ENCODE measurements at regions not wholly inside any gene's neighbourhood (a gene's known extent, or its start where the extent isn't known, plus 50 kb on each side); places are given as distances from the start of the nearest gene placed in this dataset.

GRCh38 chr18:43506935-43507334 is 229.6 kb upstream of the SYT4 start:
- no peak overlapping the region for H3K27ac Mint-ChIP-seq (ENCODE audit: unreplicated experiment)
- H3K27me3 ChIP-seq (ENCODE audit: insufficient read depth, low read length) = no peaks in the 10 kb centered on the region
- no peaks in the 10 kb centered on the region for H3K36me3 Mint-ChIP-seq (ENCODE audit: low read depth, unreplicated experiment)
- H3K79me2 ChIP-seq (ENCODE audit: insufficient read depth, low read length) = no peaks in the 10 kb centered on the region
- H3K9me3 Mint-ChIP-seq (ENCODE audit: unreplicated experiment) = peaks cover 28% of the 10 kb centered on the region
- peaks cover 10% of the 10 kb centered on the region for H3K9me3 ChIP-seq (ENCODE audit: insufficient read depth, low read depth, low read length)
- no peak overlapping the region for H3K4me3 ChIP-seq (ENCODE audit: insufficient read depth, low read depth, low read length)
- H3K4me3 Mint-ChIP-seq (ENCODE audit: unreplicated experiment) = no peak overlapping the region
- no peak overlapping the region for H3K9ac ChIP-seq (ENCODE audit: low read length)
- no peak overlapping the region for H3K4me2 ChIP-seq (ENCODE audit: low read length)
- H3K27ac ChIP-seq (ENCODE audit: low read depth, low read length) = no peak overlapping the region
- TF ChIP-seq CTCF (IDR thresholded peaks at IDR 0.05; ENCODE audit: insufficient read depth, low read depth, low read length) (no peak), EZH2 (IDR thresholded peaks at IDR 0.05; ENCODE audit: insufficient read depth, low read length) (no peak)
- no peaks in the 10 kb centered on the region for H3K4me1 ChIP-seq (ENCODE audit: insufficient read depth, low read length)
- no peaks in the 10 kb centered on the region for H3K27me3 Mint-ChIP-seq (ENCODE audit: low read depth, unreplicated experiment)
- DNase-seq (ENCODE audit: low read depth) = no peak
- H3K4me1 Mint-ChIP-seq (ENCODE audit: low read depth, unreplicated experiment) = no peaks in the 10 kb centered on the region
- H4K20me1 ChIP-seq (ENCODE audit: insufficient read depth, low read length) = no peaks in the 10 kb centered on the region
- H3K36me3 ChIP-seq (ENCODE audit: insufficient read depth, low read length) = no peaks in the 10 kb centered on the region
- no peak for FAIRE-seq
- H2AFZ ChIP-seq (ENCODE audit: low read depth, low read length) = no peak overlapping the region

GRCh38 chr18:43507842-43508481 is 230.7 kb upstream of the SYT4 start:
- Mint-ChIP-seq H3K4me1 (ENCODE audit: low read depth, unreplicated experiment) (no peaks in the 10 kb centered on the region), H3K36me3 (ENCODE audit: low read depth, unreplicated experiment) (no peaks in the 10 kb centered on the region), H3K4me3 (ENCODE audit: unreplicated experiment) (no peak overlapping the region), H3K9me3 (ENCODE audit: unreplicated experiment) (peaks cover 29% of the 10 kb centered on the region), H3K27me3 (ENCODE audit: low read depth, unreplicated experiment) (no peaks in the 10 kb centered on the region), H3K27ac (ENCODE audit: unreplicated experiment) (no peak overlapping the region)
- Histone ChIP-seq H3K4me1 (ENCODE audit: insufficient read depth, low read length) (no peaks in the 10 kb centered on the region), H3K4me3 (ENCODE audit: insufficient read depth, low read depth, low read length) (no peak overlapping the region), H4K20me1 (ENCODE audit: insufficient read depth, low read length) (no peaks in the 10 kb centered on the region), H3K27me3 (ENCODE audit: insufficient read depth, low read length) (no peaks in the 10 kb centered on the region), H3K79me2 (ENCODE audit: insufficient read depth, low read length) (no peaks in the 10 kb centered on the region), H3K27ac (ENCODE audit: low read depth, low read length) (no peak overlapping the region), H3K9me3 (ENCODE audit: insufficient read depth, low read depth, low read length) (peaks cover 10% of the 10 kb centered on the region), H3K36me3 (ENCODE audit: insufficient read depth, low read length) (no peaks in the 10 kb centered on the region), H3K9ac (ENCODE audit: low read length) (no peak overlapping the region), H3K4me2 (ENCODE audit: low read length) (no peak overlapping the region), H2AFZ (ENCODE audit: low read depth, low read length) (no peak overlapping the region)
- no peak for FAIRE-seq
- TF ChIP-seq CTCF (IDR thresholded peaks at IDR 0.05; ENCODE audit: insufficient read depth, low read depth, low read length) = no peak
- no peak for TF ChIP-seq EZH2 (IDR thresholded peaks at IDR 0.05; ENCODE audit: insufficient read depth, low read length)
- no peak for DNase-seq (ENCODE audit: low read depth)

- no peak for FAIRE-seq
- TF ChIP-seq CTCF (IDR thresholded peaks at IDR 0.05; ENCODE audit: insufficient read depth, low read depth, low read length) = no peak
- TF ChIP-seq EZH2 (IDR thresholded peaks at IDR 0.05; ENCODE audit: insufficient read depth, low read length) = no peak
These were observed 237.5 kb upstream of the SYT4 start for GRCh38 chr18:43514747-43515146.

More at GRCh38 chr18:43514747-43515146, 237.5 kb upstream of the SYT4 start:
- Histone ChIP-seq H4K20me1 (ENCODE audit: insufficient read depth, low read length) (no peaks in the 10 kb centered on the region), H3K4me1 (ENCODE audit: insufficient read depth, low read length) (no peaks in the 10 kb centered on the region), H3K27me3 (ENCODE audit: insufficient read depth, low read length) (no peaks in the 10 kb centered on the region), H3K9me3 (ENCODE audit: insufficient read depth, low read depth, low read length) (peaks cover 5% of the 10 kb centered on the region), H3K9ac (ENCODE audit: low read length) (no peak overlapping the region), H3K4me3 (ENCODE audit: insufficient read depth, low read depth, low read length) (no peak overlapping the region), H3K4me2 (ENCODE audit: low read length) (no peak overlapping the region), H3K36me3 (ENCODE audit: insufficient read depth, low read length) (no peaks in the 10 kb centered on the region), H2AFZ (ENCODE audit: low read depth, low read length) (no peak overlapping the region), H3K79me2 (ENCODE audit: insufficient read depth, low read length) (no peaks in the 10 kb centered on the region), H3K27ac (ENCODE audit: low read depth, low read length) (no peak overlapping the region)
- Mint-ChIP-seq H3K4me1 (ENCODE audit: low read depth, unreplicated experiment) (no peaks in the 10 kb centered on the region), H3K36me3 (ENCODE audit: low read depth, unreplicated experiment) (peaks cover 2% of the 10 kb centered on the region), H3K9me3 (ENCODE audit: unreplicated experiment) (peaks cover 14% of the 10 kb centered on the region), H3K27ac (ENCODE audit: unreplicated experiment) (no peak overlapping the region), H3K4me3 (ENCODE audit: unreplicated experiment) (no peak overlapping the region), H3K27me3 (ENCODE audit: low read depth, unreplicated experiment) (no peaks in the 10 kb centered on the region)
- no peak for DNase-seq (ENCODE audit: low read depth)
